ENCODE measurements at regions not wholly inside any gene's neighbourhood (a gene's known extent, or its start where the extent isn't known, plus 50 kb on each side); places are given as distances from the start of the nearest gene placed in this dataset.
A peak's percentile ranks its signal among the peaks of the same experiment; 100 is the strongest.
"Not testable (repeated sequence)": the region's sequence is repeated elsewhere in the genome, so short reads cannot be mapped to it uniquely, and the experiment has no call there.

GRCh38 chr3:166571686-166572085 lies 734.5 kb upstream of the BCHE start:
- FAIRE-seq; H3K9ac ChIP-seq (ENCODE audit: insufficient read depth, low read depth, low read length); H3K27ac ChIP-seq (ENCODE audit: extremely low read length, insufficient read depth, low read length); H4K20me1 ChIP-seq (ENCODE audit: insufficient read depth, low read length); H3K4me3 ChIP-seq (replicated peaks in 1 of 3; ENCODE audit: insufficient read depth in 1 of 3, low read depth in 2 of 3, low read length in 3 of 3); H3K4me1 ChIP-seq (ENCODE audit: insufficient read depth, low read length); H3K4me2 ChIP-seq (ENCODE audit: low read depth, low read length); H3K27me3 ChIP-seq (ENCODE audit: control insufficient read depth in 1 of 2, insufficient read depth in 2 of 2, low read length in 2 of 2); POLR2A ChIA-PET; in situ Hi-C loops (cut with HindIII; ENCODE audit: extremely low pct_ligation_motif_present, low pct_unique_long_range_greater_than_20kb); H3K36me3 ChIP-seq (replicated peaks in 1 of 2; ENCODE audit: control insufficient read depth in 1 of 2, insufficient read depth in 2 of 2, low read length in 2 of 2); H3K9me3 ChIP-seq (ENCODE audit: low read length); H2AFZ ChIP-seq (ENCODE audit: low read length); H3K79me2 ChIP-seq (ENCODE audit: insufficient read depth, low read length); ATAC-seq; intact Hi-C loops (cut with micrococcal nuclease; ENCODE audit: unreplicated experiment); DNase-seq (ENCODE audit: low spot score); BruUV-seq (replicated peaks); CTCF ChIA-PET (ENCODE audit: low intra/inter-chr PET ratio, low total read pairs): not testable (repeated sequence)
- 0 out of 2 replicates have a peak, but pooled peaks have one; percentile 39 for TF ChIP-seq ZNF431 (CRISPR knock-in tag; IDR thresholded peaks at IDR 0.05; ENCODE audit: borderline replicate concordance, low read depth)
- 7% methylated on average over 4 of the region's 4 CpGs for WGBS (ENCODE audit: low lambda C conversion rate)

GRCh38 chr3:166570102-166570501 lies 732.9 kb upstream of the BCHE start:
- H3K36me3 ChIP-seq (replicated peaks in 1 of 2; ENCODE audit: control insufficient read depth in 1 of 2, insufficient read depth in 2 of 2, low read length in 2 of 2): no peaks in the 10 kb centered on the region
- H3K27ac ChIP-seq (ENCODE audit: extremely low read length, insufficient read depth, low read length): no peak overlapping the region
- no peaks in the 10 kb centered on the region for H3K27me3 ChIP-seq (ENCODE audit: control insufficient read depth in 1 of 2, insufficient read depth in 2 of 2, low read length in 2 of 2)
- no peak for ATAC-seq
- in situ Hi-C loops (cut with HindIII; ENCODE audit: extremely low pct_ligation_motif_present, low pct_unique_long_range_greater_than_20kb) (no loop called here), intact Hi-C loops (cut with micrococcal nuclease; ENCODE audit: unreplicated experiment) (no loop called here)
- FAIRE-seq: no peak
- H3K4me2 ChIP-seq (ENCODE audit: low read depth, low read length): no peak overlapping the region
- TF ChIP-seq NR2C2 (CRISPR knock-in tag; IDR thresholded peaks at IDR 0.05; ENCODE audit: borderline replicate concordance) (no peak), PLRG1 (conservative IDR thresholded peaks at IDR 0.05) (no peak), HHEX (CRISPR knock-in tag; IDR thresholded peaks at IDR 0.05) (no peak), ZBTB21 (CRISPR knock-in tag; IDR thresholded peaks at IDR 0.05) (no peak)
- no TSS peak for BruUV-seq (replicated peaks)
- ChIA-PET CTCF (ENCODE audit: low intra/inter-chr PET ratio, low total read pairs) (no interaction called here), POLR2A (no interaction called here)
- no peak for DNase-seq (ENCODE audit: low spot score)
- H3K9me3 ChIP-seq (ENCODE audit: low read length): peaks cover 4% of the 10 kb centered on the region; the same call in 1 of the 2 replicates
- H3K9ac ChIP-seq (ENCODE audit: insufficient read depth, low read depth, low read length): no peak overlapping the region
- H2AFZ ChIP-seq (ENCODE audit: low read length): no peak overlapping the region
- no peaks in the 10 kb centered on the region for H4K20me1 ChIP-seq (ENCODE audit: insufficient read depth, low read length)
- H3K79me2 ChIP-seq (ENCODE audit: insufficient read depth, low read length): no peaks in the 10 kb centered on the region
- no peak overlapping the region for H3K4me3 ChIP-seq (replicated peaks in 1 of 3; ENCODE audit: insufficient read depth in 1 of 3, low read depth in 2 of 3, low read length in 3 of 3)
- H3K4me1 ChIP-seq (ENCODE audit: insufficient read depth, low read length): no peaks in the 10 kb centered on the region

All from HepG2 (cell line).